Spleen (tissue), 11 donors: ENCODE measurements at regions not wholly inside any gene's neighbourhood (a gene's known extent, or its start where the extent isn't known, plus 50 kb on each side); places are given as distances from the start of the nearest gene placed in this dataset.

Source experiments
- DNase-seq: peaks from one replicate; pipeline ENCODE4 v3.0.0-alpha.2; 2020
- H3K27ac ChIP-seq, 8 donors: fragments of 200-600 bp; sonication (generic) in 7 of 8; 1 replicate in 4 of 8; 2 replicates in 4 of 8; pipeline versions ENCODE4 v1.5.0 to v1.8.0; 2016 to 2021; ENCODE audit warnings: inconsistent platforms in 4 of 8, mild to moderate bottlenecking in 4 of 8, moderate library complexity in 1 of 8
- H3K27me3 ChIP-seq, 7 donors: fragments of 200-600 bp; sonication (generic) in 6 of 7; replicated peaks in 1 of 7; 1 replicate in 4 of 7; 2 replicates in 3 of 7; pipeline versions ENCODE4 v1.5.0 to v1.8.0; 2016 to 2021; ENCODE audit warnings: inconsistent platforms in 3 of 7, mild to moderate bottlenecking in 1 of 7
- H3K36me3 ChIP-seq, 6 donors: fragments of 200-600 bp; sonication (generic) in 5 of 6; 1 replicate in 4 of 6; 2 replicates in 2 of 6; pipeline versions ENCODE4 v1.5.0 to v1.8.0; 2016 to 2021; ENCODE audit warnings: inconsistent platforms in 2 of 6
- H3K4me1 ChIP-seq, 6 donors: fragments of 200-600 bp; sonication (generic) in 5 of 6; 1 replicate in 3 of 6; 2 replicates in 3 of 6; pipeline versions ENCODE4 v1.5.0 to v1.8.0; 2016 to 2021; ENCODE audit warnings: inconsistent platforms in 3 of 6
- H3K4me3 ChIP-seq, 8 donors: fragments of 200-600 bp; sonication (generic) in 7 of 8; 1 replicate in 4 of 8; 2 replicates in 4 of 8; pipeline versions ENCODE4 v1.5.0 to v1.8.0; 2016 to 2021; ENCODE audit warnings: inconsistent platforms in 4 of 8, mild to moderate bottlenecking in 4 of 8, moderate library complexity in 2 of 8
- H3K9me3 ChIP-seq, 8 donors: fragments of 200-600 bp; sonication (generic) in 7 of 8; 1 replicate in 4 of 8; 2 replicates in 4 of 8; pipeline versions ENCODE4 v1.5.0 to v1.8.0; 2016 to 2021; ENCODE audit warnings: inconsistent platforms in 4 of 8
- POLR2A ChIP-seq, 3 donors: fragments of 450-650 bp; IDR thresholded peaks; one replicate each; pipeline ENCODE4 v1.5.1; 2017; ENCODE audit warnings: antibody characterized with exemption in 3 of 3, mild to moderate bottlenecking in 1 of 3
- POLR2AphosphoS5 ChIP-seq, 3 donors: sonication (generic); formaldehyde crosslinking; IDR thresholded peaks; one replicate each; pipeline ENCODE4 v1.5.1; 2017; ENCODE audit warnings: antibody characterized with exemption in 3 of 3
- WGBS, 5 donors: extraction: QIAGEN DNeasy Blood & Tissue Kit in 3 of 5; methylation state at CpG; one replicate each; pipeline versions ENCODE4 v1.1.5 to v1.1.7; 2013 to 2018; 5-methylcytosine and 5-hydroxymethylcytosine counted together
- intact Hi-C: fragments of 100-400 bp; cut with DNase I; formaldehyde crosslinking; loops from one replicate; pipeline ENCODE4 v1.15.0; 2023; ENCODE audit warnings: low total_unique reads
- TF ChIP-seq, protein P1 (sequence below), 11 experiments: fragments of 200-600 bp in 7 of 11; fragments of 450-650 bp in 4 of 11; sonication (generic) in 4 of 11; IDR thresholded peaks in 8 of 11; conservative IDR thresholded peaks in 3 of 11; 1 replicate in 7 of 11; 2 replicates in 4 of 11; pipeline versions ENCODE4 v1.4.0 to v1.8.0; 2016 to 2021; ENCODE audit warnings: antibody characterized with exemption in 11 of 11, inconsistent platforms in 4 of 11, mild to moderate bottlenecking in 1 of 11
- donor health status: healthy with polysubstance abuse.
- donor health status: DM: no; HTN: no; CAD: no; lungs with moderate emphysema.
- donor health status: DM: no; HTN: no; CAD: no.
- donor health status: Bipolar disorder and iron deficiency.
- donor health status: healthy.
- donor health status: DM: no; HTN: no; CAD: no.
- donor health status: DM: yes; HTN: yes; CAD: no.

DNA sequence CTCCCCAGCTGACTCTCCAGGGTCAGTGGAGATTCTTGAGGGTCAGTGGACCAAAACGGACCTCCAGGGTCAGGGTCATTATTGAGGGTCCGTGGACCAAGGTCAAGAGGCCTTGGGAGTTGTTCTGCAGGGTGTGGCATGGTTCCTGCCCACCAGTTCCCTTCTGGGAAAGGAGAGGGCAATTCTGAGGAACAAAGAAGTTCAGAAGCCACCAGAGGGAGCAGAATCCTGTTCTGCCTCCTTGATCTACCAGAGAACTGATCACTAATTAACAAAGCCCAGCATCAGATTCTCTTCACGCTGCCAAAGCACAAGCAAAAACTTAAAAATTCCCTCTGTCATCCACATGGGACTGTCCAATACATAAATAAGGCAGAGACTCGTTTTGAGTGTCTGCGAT is 263.4 kb downstream of the DHX35 start:
- Histone ChIP-seq H3K9me3 (no peaks in the 10 kb centered on the region), H3K4me3 (no peak overlapping the region), H3K27me3 (peaks cover 0 to 35% (median 0%) of the 10 kb centered on the region in 7 donors), H3K27ac (no peak overlapping the region), H3K4me1 (no peaks in the 10 kb centered on the region), H3K36me3 (no peaks in the 10 kb centered on the region)
- WGBS, 5 donors, result 56 to 66% (median 59%) methylated on average over 5 of the region's 5 CpGs
- no peak for DNase-seq
- intact Hi-C loops, result no loop called here
- TF ChIP-seq POLR2AphosphoS5 (IDR thresholded peaks at IDR 0.05) (no peak), POLR2A (IDR thresholded peaks at IDR 0.05) (no peak)
- TF ChIP-seq, protein P1, sequence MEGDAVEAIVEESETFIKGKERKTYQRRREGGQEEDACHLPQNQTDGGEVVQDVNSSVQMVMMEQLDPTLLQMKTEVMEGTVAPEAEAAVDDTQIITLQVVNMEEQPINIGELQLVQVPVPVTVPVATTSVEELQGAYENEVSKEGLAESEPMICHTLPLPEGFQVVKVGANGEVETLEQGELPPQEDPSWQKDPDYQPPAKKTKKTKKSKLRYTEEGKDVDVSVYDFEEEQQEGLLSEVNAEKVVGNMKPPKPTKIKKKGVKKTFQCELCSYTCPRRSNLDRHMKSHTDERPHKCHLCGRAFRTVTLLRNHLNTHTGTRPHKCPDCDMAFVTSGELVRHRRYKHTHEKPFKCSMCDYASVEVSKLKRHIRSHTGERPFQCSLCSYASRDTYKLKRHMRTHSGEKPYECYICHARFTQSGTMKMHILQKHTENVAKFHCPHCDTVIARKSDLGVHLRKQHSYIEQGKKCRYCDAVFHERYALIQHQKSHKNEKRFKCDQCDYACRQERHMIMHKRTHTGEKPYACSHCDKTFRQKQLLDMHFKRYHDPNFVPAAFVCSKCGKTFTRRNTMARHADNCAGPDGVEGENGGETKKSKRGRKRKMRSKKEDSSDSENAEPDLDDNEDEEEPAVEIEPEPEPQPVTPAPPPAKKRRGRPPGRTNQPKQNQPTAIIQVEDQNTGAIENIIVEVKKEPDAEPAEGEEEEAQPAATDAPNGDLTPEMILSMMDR (IDR thresholded peaks at IDR 0.05 in 8 of 11, conservative IDR thresholded peaks at IDR 0.05 in 3 of 11), result no peak

GRCh38 chr20:39222101-39222500 is 260.0 kb downstream of the DHX35 start:
- H3K36me3 ChIP-seq, result no peaks in the 10 kb centered on the region
- H3K27ac ChIP-seq, result no peak overlapping the region
- H3K9me3 ChIP-seq, result no peaks in the 10 kb centered on the region
- no peak overlapping the region for H3K4me3 ChIP-seq
- 30 to 64% (median 54%) methylated on average over 1 of the region's 1 CpG for WGBS, 5 donors
- intact Hi-C loops, result no loop called here
- H3K4me1 ChIP-seq, result no peaks in the 10 kb centered on the region
- TF ChIP-seq, protein P1 (IDR thresholded peaks at IDR 0.05 in 8 of 11, conservative IDR thresholded peaks at IDR 0.05 in 3 of 11), result no peak
- peaks cover 0 to 43% (median 0%) of the 10 kb centered on the region in 7 donors for H3K27me3 ChIP-seq
- DNase-seq, result no peak

GRCh38 chr20:39216195-39216594 is 254.1 kb downstream of the DHX35 start:
- no peak overlapping the region for H3K27ac ChIP-seq
- no peaks in the 10 kb centered on the region for H3K9me3 ChIP-seq
- H3K4me3 ChIP-seq, result no peak overlapping the region
- intact Hi-C loops, result no loop called here
- H3K27me3 ChIP-seq, result peaks cover 0 to 29% (median 0%) of the 10 kb centered on the region in 7 donors
- WGBS, 5 donors, result 74 to 90% (median 80%) methylated on average over 3 of the region's 3 CpGs
- TF ChIP-seq POLR2AphosphoS5 (IDR thresholded peaks at IDR 0.05) (no peak), POLR2A (IDR thresholded peaks at IDR 0.05) (no peak)
- TF ChIP-seq, protein P1 (IDR thresholded peaks at IDR 0.05 in 8 of 11, conservative IDR thresholded peaks at IDR 0.05 in 3 of 11), result no peak
- no peaks in the 10 kb centered on the region for H3K36me3 ChIP-seq
- H3K4me1 ChIP-seq, result no peaks in the 10 kb centered on the region
- DNase-seq, result no peak

DNA sequence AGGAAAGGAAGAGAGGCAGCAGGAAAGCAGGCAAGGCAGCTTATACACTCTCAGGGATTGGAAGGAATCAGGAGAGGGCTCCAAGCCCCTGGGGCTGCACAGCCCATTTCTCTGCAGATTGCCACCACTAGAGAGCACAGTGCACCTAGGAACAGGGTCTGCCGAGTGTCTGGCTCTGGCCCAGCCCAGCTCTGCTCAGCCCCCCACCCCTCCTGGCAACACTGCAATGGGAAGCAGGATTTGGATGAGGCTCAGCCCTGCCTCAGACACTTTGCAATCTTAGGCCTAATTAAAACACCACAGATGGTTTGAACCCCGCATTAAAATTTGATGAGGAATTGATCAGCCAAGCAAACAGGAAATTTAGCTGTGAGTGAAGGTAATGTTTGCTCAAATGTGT is 252.7 kb downstream of the DHX35 start:
- WGBS, 5 donors, result 47 to 90% (median 57%) methylated on average over 1 to 2 of the region's 2 CpGs
- DNase-seq, result no peak
- H3K9me3 ChIP-seq, result no peaks in the 10 kb centered on the region
- no peak for TF ChIP-seq POLR2A (IDR thresholded peaks at IDR 0.05)
- no peak for TF ChIP-seq POLR2AphosphoS5 (IDR thresholded peaks at IDR 0.05)
- TF ChIP-seq, protein P1 (IDR thresholded peaks at IDR 0.05 in 8 of 11, conservative IDR thresholded peaks at IDR 0.05 in 3 of 11), result no peak
- no peak overlapping the region for H3K27ac ChIP-seq
- no peak overlapping the region for H3K4me3 ChIP-seq
- H3K36me3 ChIP-seq, result no peaks in the 10 kb centered on the region
- H3K4me1 ChIP-seq, result no peaks in the 10 kb centered on the region
- peaks cover 0 to 16% (median 0%) of the 10 kb centered on the region in 7 donors for H3K27me3 ChIP-seq
- intact Hi-C loops, result no loop called here
